GM21619 (cell line): ENCODE measurements at regions not wholly inside any gene's neighbourhood (a gene's known extent, or its start where the extent isn't known, plus 50 kb on each side); places are given as distances from the start of the nearest gene placed in this dataset.

Experiments
- ATAC-seq: cut with Tn5 transposase; IDR thresholded peaks from one replicate; pipeline ENCODE4 v1.9.1; 2021; ENCODE audit not compliant: unreplicated experiment

- no peak for ATAC-seq
These were observed 268.0 kb upstream of the ZMIZ1 start for GRCh38 chr10:78800535-78801320.

- ATAC-seq: no peak
These were observed 266.3 kb upstream of the ZMIZ1 start for GRCh38 chr10:78802431-78802830.

- ATAC-seq: no peak
These were observed 265.9 kb upstream of the ZMIZ1 start for GRCh38 chr10:78802866-78803265.

- ATAC-seq: no peak
These were observed 265.1 kb upstream of the ZMIZ1 start for GRCh38 chr10:78803710-78804109.

GRCh38 chr10:78804411-78805032 is 264.2 kb upstream of the ZMIZ1 start:
- no peak for ATAC-seq

GRCh38 chr10:78805176-78805575 is 263.6 kb upstream of the ZMIZ1 start:
- ATAC-seq: no peak

GRCh38 chr10:78806681-78807221 is 262.0 kb upstream of the ZMIZ1 start:
- ATAC-seq: no peak

- no peak for ATAC-seq
These were observed 261.1 kb upstream of the ZMIZ1 start for GRCh38 chr10:78807504-78808203.

GRCh38 chr10:78808286-78808685 is 260.5 kb upstream of the ZMIZ1 start:
- ATAC-seq: no peak

GRCh38 chr10:78808736-78809367 is 259.9 kb upstream of the ZMIZ1 start:
- no peak for ATAC-seq

GRCh38 chr10:78811174-78811573 is 257.6 kb upstream of the ZMIZ1 start:
- no peak for ATAC-seq

- ATAC-seq: no peak
These were observed 256.0 kb upstream of the ZMIZ1 start for GRCh38 chr10:78812571-78813318.

GRCh38 chr10:78813526-78813925 is 255.2 kb upstream of the ZMIZ1 start:
- no peak for ATAC-seq

- ATAC-seq: no peak
These were observed 254.8 kb upstream of the ZMIZ1 start for GRCh38 chr10:78813998-78814399.

- no peak for ATAC-seq
These were observed 254.4 kb upstream of the ZMIZ1 start for GRCh38 chr10:78814407-78814806.

- ATAC-seq: no peak
These were observed 252.9 kb upstream of the ZMIZ1 start for GRCh38 chr10:78815702-78816334.

- ATAC-seq: no peak
These were observed 251.4 kb upstream of the ZMIZ1 start for GRCh38 chr10:78817361-78817760.

GRCh38 chr10:78817804-78818203 is 251.0 kb upstream of the ZMIZ1 start:
- ATAC-seq: no peak

- ATAC-seq: no peak
These were observed 249.3 kb upstream of the ZMIZ1 start for GRCh38 chr10:78819361-78820006.

GRCh38 chr10:78820007-78820362 is 248.8 kb upstream of the ZMIZ1 start:
- no peak for ATAC-seq
